ACC112 (cell line): ENCODE measurements at regions not wholly inside any gene's neighbourhood (a gene's known extent, or its start where the extent isn't known, plus 50 kb on each side); places are given as distances from the start of the nearest gene placed in this dataset.
"Not testable (repeated sequence)": the region's sequence is repeated elsewhere in the genome, so short reads cannot be mapped to it uniquely, and the experiment has no call there.

ENCODE experiments used
- H2AFZ ChIP-seq: fragments of 200-600 bp; sonication (generic); one replicate; pipeline ENCODE4 v1.6.0; 2017; ENCODE audit warnings: antibody characterized with exemption, low read length; ENCODE audit not compliant: unreplicated experiment
- H3K27ac ChIP-seq: fragments of 200-600 bp; sonication (generic); 2 replicates; pipeline ENCODE4 v1.5.1; 2014; ENCODE audit warnings: low read depth, mild to moderate bottlenecking, antibody characterized with exemption, low read length, moderate library complexity
- H3K27me3 ChIP-seq: fragments of 200-600 bp; sonication (generic); 2 replicates; pipeline ENCODE4 v1.6.1; 2014; ENCODE audit warnings: mild to moderate bottlenecking, antibody characterized with exemption, low read length, moderate library complexity, mixed read lengths; ENCODE audit not compliant: insufficient read depth
- H3K36me3 ChIP-seq: fragments of 200-600 bp; sonication (generic); 2 replicates; pipeline ENCODE4 v1.6.1; 2016; ENCODE audit warnings: mild to moderate bottlenecking, antibody characterized with exemption, low read length, moderate library complexity, mixed read lengths; ENCODE audit not compliant: insufficient read depth
- H3K4me1 ChIP-seq: fragments of 200-600 bp; sonication (generic); one replicate; pipeline ENCODE4 v1.6.1; 2016; ENCODE audit warnings: low read length, mixed read lengths; ENCODE audit not compliant: insufficient read depth, unreplicated experiment, control insufficient read depth
- H3K4me3 ChIP-seq: fragments of 200-600 bp; sonication (generic); 2 replicates; pipeline ENCODE4 v1.5.1; 2014; ENCODE audit warnings: mild to moderate bottlenecking, low read depth, low read length
- H3K79me2 ChIP-seq: fragments of 200-600 bp; sonication (generic); one replicate; pipeline ENCODE4 v1.6.0; 2016; ENCODE audit warnings: low read length; ENCODE audit not compliant: control insufficient read depth, unreplicated experiment, insufficient read depth

GRCh38 chr5:152641970-152642805, 237.1 kb upstream of the NMUR2 start:
- Histone ChIP-seq H3K4me3 (no peak overlapping the region), H3K27me3 (no peaks in the 10 kb centered on the region), H3K4me1 (no peaks in the 10 kb centered on the region), H2AFZ (no peak overlapping the region), H3K27ac (no peak overlapping the region), H3K79me2 (no peaks in the 10 kb centered on the region), H3K36me3 (no peaks in the 10 kb centered on the region)

GRCh38 chr5:152642880-152643279, 237.8 kb upstream of the NMUR2 start:
- Histone ChIP-seq H3K79me2 (no peaks in the 10 kb centered on the region), H3K4me3 (no peak overlapping the region), H3K4me1 (no peaks in the 10 kb centered on the region), H3K27ac (no peak overlapping the region), H3K27me3 (no peaks in the 10 kb centered on the region), H3K36me3 (no peaks in the 10 kb centered on the region), H2AFZ (no peak overlapping the region)

- H3K27me3 ChIP-seq: no peaks in the 10 kb centered on the region
- no peak overlapping the region for H2AFZ ChIP-seq
- H3K4me3 ChIP-seq: no peak overlapping the region
- no peaks in the 10 kb centered on the region for H3K36me3 ChIP-seq
- no peaks in the 10 kb centered on the region for H3K4me1 ChIP-seq
- no peak overlapping the region for H3K27ac ChIP-seq
- H3K79me2 ChIP-seq: no peaks in the 10 kb centered on the region
Measured at GRCh38 chr5:152644029-152644728, 239.1 kb upstream of the NMUR2 start.

GRCh38 chr5:152649609-152650008, 244.5 kb upstream of the NMUR2 start:
- H3K27me3 ChIP-seq: no peaks in the 10 kb centered on the region
- no peak overlapping the region for H2AFZ ChIP-seq
- H3K4me1 ChIP-seq: no peaks in the 10 kb centered on the region
- H3K79me2 ChIP-seq: no peaks in the 10 kb centered on the region
- H3K27ac ChIP-seq: no peak overlapping the region
- no peaks in the 10 kb centered on the region for H3K36me3 ChIP-seq
- no peak overlapping the region for H3K4me3 ChIP-seq

GRCh38 chr5:152650413-152650812, 245.3 kb upstream of the NMUR2 start:
- H3K4me1 ChIP-seq: no peaks in the 10 kb centered on the region
- H3K27ac ChIP-seq: no peak overlapping the region
- H2AFZ ChIP-seq: no peak overlapping the region
- no peaks in the 10 kb centered on the region for H3K36me3 ChIP-seq
- H3K4me3 ChIP-seq: no peak overlapping the region
- H3K79me2 ChIP-seq: no peaks in the 10 kb centered on the region
- H3K27me3 ChIP-seq: no peaks in the 10 kb centered on the region

- not testable (repeated sequence) for H3K79me2 ChIP-seq, H3K27me3 ChIP-seq, H3K27ac ChIP-seq, H2AFZ ChIP-seq, H3K4me1 ChIP-seq, H3K4me3 ChIP-seq, H3K36me3 ChIP-seq
Measured at GRCh38 chr5:152659470-152659869, 254.4 kb upstream of the NMUR2 start.

- no peaks in the 10 kb centered on the region for H3K79me2 ChIP-seq
- no peaks in the 10 kb centered on the region for H3K4me1 ChIP-seq
- H3K27ac ChIP-seq: no peak overlapping the region
Measured at GRCh38 chr5:152673601-152674000, 268.5 kb upstream of the NMUR2 start.

GRCh38 chr5:152674403-152674802, 269.3 kb upstream of the NMUR2 start:
- Histone ChIP-seq H3K4me1 (no peaks in the 10 kb centered on the region), H3K79me2 (no peaks in the 10 kb centered on the region), H2AFZ (no peak overlapping the region), H3K27ac (no peak overlapping the region), H3K4me3 (no peak overlapping the region), H3K36me3 (no peaks in the 10 kb centered on the region), H3K27me3 (no peaks in the 10 kb centered on the region)

More at GRCh38 chr5:152673601-152674000, 268.5 kb upstream of the NMUR2 start:
- H3K36me3 ChIP-seq: no peaks in the 10 kb centered on the region
- H3K27me3 ChIP-seq: no peaks in the 10 kb centered on the region
- H3K4me3 ChIP-seq: no peak overlapping the region
- no peak overlapping the region for H2AFZ ChIP-seq

GRCh38 chr5:152676196-152676595, 271.1 kb upstream of the NMUR2 start:
- H3K4me3 ChIP-seq: no peak overlapping the region
- H3K27me3 ChIP-seq: no peaks in the 10 kb centered on the region
- no peaks in the 10 kb centered on the region for H3K79me2 ChIP-seq
- H3K27ac ChIP-seq: no peak overlapping the region
- no peaks in the 10 kb centered on the region for H3K36me3 ChIP-seq
- no peak overlapping the region for H2AFZ ChIP-seq
- no peaks in the 10 kb centered on the region for H3K4me1 ChIP-seq

- Histone ChIP-seq H3K79me2 (no peaks in the 10 kb centered on the region), H3K4me1 (no peaks in the 10 kb centered on the region), H2AFZ (no peak overlapping the region), H3K27me3 (no peaks in the 10 kb centered on the region), H3K36me3 (no peaks in the 10 kb centered on the region), H3K4me3 (no peak overlapping the region), H3K27ac (no peak overlapping the region)
Measured at GRCh38 chr5:152683205-152683604, 278.1 kb upstream of the NMUR2 start.

GRCh38 chr5:152686931-152687330, 281.9 kb upstream of the NMUR2 start:
- H3K4me3 ChIP-seq: no peak overlapping the region
- no peaks in the 10 kb centered on the region for H3K79me2 ChIP-seq
- H3K27ac ChIP-seq: no peak overlapping the region
- H3K36me3 ChIP-seq: no peaks in the 10 kb centered on the region
- H3K4me1 ChIP-seq: no peaks in the 10 kb centered on the region
- no peaks in the 10 kb centered on the region for H3K27me3 ChIP-seq
- H2AFZ ChIP-seq: no peak overlapping the region
